ENCODE measurements at regions not wholly inside any gene's neighbourhood (a gene's known extent, or its start where the extent isn't known, plus 50 kb on each side); places are given as distances from the start of the nearest gene placed in this dataset.

- CTCF ChIA-PET, result no interaction called here
- H3K4me3 ChIP-seq, result no peak overlapping the region
- H3K9me2 ChIP-seq (ENCODE audit: insufficient read depth), result no peaks in the 10 kb centered on the region
- H2AFZ ChIP-seq, result no peak overlapping the region
- intact Hi-C loops (cut with micrococcal nuclease; ENCODE audit: unreplicated experiment), result no loop called here
- H3K9me3 ChIP-seq (ENCODE audit: insufficient read depth, low read depth), result no peaks in the 10 kb centered on the region
- no peaks in the 10 kb centered on the region for H3K27me3 ChIP-seq (ENCODE audit: insufficient read depth, low read depth)
- TF ChIP-seq EZH2 (IDR thresholded peaks at IDR 0.05; ENCODE audit: low read depth) (no peak), CTCF (conservative IDR thresholded peaks at IDR 0.05) (no peak)
- H3F3A ChIP-seq (ENCODE audit: insufficient read depth, low read depth), result no peaks in the 10 kb centered on the region
- no TSS peak for BruUV-seq (replicated peaks)
- peaks cover 11% of the 10 kb centered on the region for H3K4me1 ChIP-seq (replicated peaks; ENCODE audit: insufficient read depth)
- no peak for DNase-seq
- no peaks in the 10 kb centered on the region for H3K36me3 ChIP-seq (ENCODE audit: low read depth)
- H3K27ac ChIP-seq, result no peak overlapping the region
- H4K20me1 ChIP-seq (ENCODE audit: insufficient read depth), result no peaks in the 10 kb centered on the region
- H3K4me2 ChIP-seq, result no peak overlapping the region
- no peaks in the 10 kb centered on the region for H3K79me2 ChIP-seq (ENCODE audit: low read depth)
- POLR2A ChIA-PET (ENCODE audit: unreplicated experiment), result no interaction called here
These were observed 70.8 kb downstream of the CD164 start for GRCh38 chr6:109311471-109311870.

- Histone ChIP-seq H3K36me3 (ENCODE audit: low read depth) (no peaks in the 10 kb centered on the region), H3K4me3 (no peak overlapping the region), H3K9me2 (ENCODE audit: insufficient read depth) (no peaks in the 10 kb centered on the region), H3K4me2 (no peak overlapping the region), H3K4me1 (replicated peaks; ENCODE audit: insufficient read depth) (peaks cover 12% of the 10 kb centered on the region), H2AFZ (no peak overlapping the region), H3K9me3 (ENCODE audit: insufficient read depth, low read depth) (no peaks in the 10 kb centered on the region), H3F3A (ENCODE audit: insufficient read depth, low read depth) (no peaks in the 10 kb centered on the region), H3K27me3 (ENCODE audit: insufficient read depth, low read depth) (no peaks in the 10 kb centered on the region), H3K27ac (no peak overlapping the region), H3K79me2 (ENCODE audit: low read depth) (no peaks in the 10 kb centered on the region), H4K20me1 (ENCODE audit: insufficient read depth) (no peaks in the 10 kb centered on the region)
- no TSS peak for BruUV-seq (replicated peaks)
- CTCF ChIA-PET, result no interaction called here
- no peak for DNase-seq
- no peak for TF ChIP-seq CTCF (conservative IDR thresholded peaks at IDR 0.05)
- TF ChIP-seq EZH2 (IDR thresholded peaks at IDR 0.05; ENCODE audit: low read depth), result no peak
- intact Hi-C loops (cut with micrococcal nuclease; ENCODE audit: unreplicated experiment), result no loop called here
- POLR2A ChIA-PET (ENCODE audit: unreplicated experiment), result no interaction called here
These were observed 72.3 kb downstream of the CD164 start for GRCh38 chr6:109309917-109310316.

GRCh38 chr6:109308018-109308492 is 74.2 kb downstream of the CD164 start:
- Histone ChIP-seq H4K20me1 (ENCODE audit: insufficient read depth) (no peaks in the 10 kb centered on the region), H3K4me1 (replicated peaks; ENCODE audit: insufficient read depth) (peaks cover 26% of the 10 kb centered on the region), H3K9me2 (ENCODE audit: insufficient read depth) (no peaks in the 10 kb centered on the region), H3F3A (ENCODE audit: insufficient read depth, low read depth) (no peaks in the 10 kb centered on the region), H3K4me2 (no peak overlapping the region; the same call in 1 of the 2 replicates), H2AFZ (no peak overlapping the region), H3K79me2 (ENCODE audit: low read depth) (no peaks in the 10 kb centered on the region), H3K9me3 (ENCODE audit: insufficient read depth, low read depth) (no peaks in the 10 kb centered on the region), H3K4me3 (no peak overlapping the region), H3K27me3 (ENCODE audit: insufficient read depth, low read depth) (no peaks in the 10 kb centered on the region), H3K27ac (peak overlapping the region; percentile 28; the same call in 1 of the 2 replicates), H3K36me3 (ENCODE audit: low read depth) (no peaks in the 10 kb centered on the region)
- ChIA-PET CTCF (no interaction called here), POLR2A (ENCODE audit: unreplicated experiment) (interaction anchor here (0.7 kb wide), 1 partner anchor 72 kb away, joined by 5 read pairs; no protein-coding TSS in a partner anchor)
- peak in 1 of 2 experiments; percentile 81 for DNase-seq
- intact Hi-C loops (cut with micrococcal nuclease; ENCODE audit: unreplicated experiment), result no loop called here
- no TSS peak for BruUV-seq (replicated peaks)
- TF ChIP-seq CTCF (conservative IDR thresholded peaks at IDR 0.05) (no peak), EZH2 (IDR thresholded peaks at IDR 0.05; ENCODE audit: low read depth) (no peak)

All from PC-9 (cell line).